ENCODE measurements at regions not wholly inside any gene's neighbourhood (a gene's known extent, or its start where the extent isn't known, plus 50 kb on each side); places are given as distances from the start of the nearest gene placed in this dataset.
"Not testable (repeated sequence)": the region's sequence is repeated elsewhere in the genome, so short reads cannot be mapped to it uniquely, and the experiment has no call there.

DNA sequence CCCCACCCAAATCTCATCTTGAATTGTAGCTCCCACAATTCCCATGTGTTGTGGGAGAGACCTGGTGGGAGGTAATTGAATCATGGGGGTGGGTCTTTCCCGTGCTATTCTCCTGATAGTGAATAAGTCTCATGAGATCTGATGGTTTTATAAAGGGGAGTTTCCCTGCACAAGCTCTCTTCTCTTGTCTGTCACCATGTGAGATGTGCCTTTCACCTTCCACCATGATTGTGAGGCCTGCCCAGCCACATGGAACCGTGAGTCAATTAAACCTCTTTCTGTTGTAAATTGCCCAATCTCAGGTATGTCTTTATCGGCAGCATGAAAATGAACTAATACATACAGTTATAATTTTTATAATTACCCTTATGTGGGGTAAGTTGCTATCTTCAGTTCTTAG is 952.3 kb upstream of the PCDH20 start:
- not testable (repeated sequence) for DNase-seq

DNA sequence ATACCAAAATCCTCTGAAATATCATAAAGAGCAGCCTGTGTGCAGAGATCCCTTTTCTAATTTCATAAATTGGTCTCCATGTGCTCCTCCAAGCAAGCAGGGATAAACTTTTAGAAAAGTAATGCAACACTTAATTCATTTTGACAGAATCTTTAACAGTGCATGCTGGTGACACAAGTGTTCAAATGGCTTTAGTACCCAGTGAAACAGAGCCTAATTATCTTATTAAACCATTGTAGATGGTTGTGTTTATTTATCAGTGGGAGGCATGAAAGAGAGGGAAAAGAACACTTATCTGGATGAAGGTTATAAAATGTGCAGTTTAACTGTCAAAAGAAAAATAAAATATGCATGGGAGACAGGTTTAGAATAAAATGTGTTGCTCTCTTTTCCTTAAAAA is 945.0 kb upstream of the PCDH20 start:
- DNase-seq: no peak

DNA sequence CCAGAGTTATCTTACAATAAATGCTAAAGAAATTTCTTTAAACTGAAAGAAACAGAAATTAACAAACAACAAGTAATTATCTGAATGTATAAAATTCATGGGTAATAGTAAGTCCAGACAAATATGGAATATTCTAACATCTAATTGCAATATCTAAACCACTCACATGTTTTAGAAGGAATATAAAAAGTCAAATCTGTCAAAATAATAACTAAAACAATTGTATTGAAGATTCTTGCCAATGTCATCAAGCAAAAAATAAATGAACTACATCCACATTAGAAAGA is 942.9 kb upstream of the PCDH20 start:
- no peak for DNase-seq

DNA sequence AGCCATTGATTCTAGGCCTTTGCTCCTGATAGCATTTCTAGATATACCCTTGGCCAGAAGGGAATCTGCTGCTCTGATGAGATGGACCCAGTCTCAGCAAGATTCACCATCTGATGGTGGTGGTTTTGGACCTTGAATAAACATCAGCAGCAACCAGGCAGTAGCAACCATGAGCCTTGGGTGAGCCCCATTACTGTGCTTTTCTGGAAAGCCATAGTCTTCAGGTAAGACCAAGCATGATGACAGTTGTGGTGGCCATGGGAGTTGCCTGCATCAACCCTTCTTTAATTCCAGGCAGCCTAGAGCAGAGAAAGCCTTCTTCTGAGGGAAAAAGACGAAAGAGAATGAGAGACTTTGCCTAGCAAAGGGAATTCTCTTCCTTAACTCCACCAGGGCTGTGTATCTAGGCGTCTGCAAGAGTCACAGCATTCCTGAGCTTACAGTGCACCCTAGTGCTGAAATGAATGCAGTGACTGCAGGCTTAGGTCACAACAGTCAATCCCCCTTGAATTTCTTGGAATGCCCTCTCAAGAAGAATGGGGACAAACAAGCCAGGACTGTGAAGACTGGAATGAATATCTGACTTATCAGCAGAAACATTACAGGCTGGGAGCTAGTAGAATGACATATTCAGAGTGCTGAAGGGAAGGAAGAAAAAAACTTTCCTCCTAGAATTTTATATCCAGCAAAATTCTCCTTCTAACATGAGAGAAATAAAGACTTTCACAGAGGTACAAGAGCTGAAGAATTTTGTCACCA is 942.4 kb upstream of the PCDH20 start:
- DNase-seq: no peak

GRCh38 chr13:62356977-62357376 is 941.3 kb upstream of the PCDH20 start:
- no peak for DNase-seq

- no peak for DNase-seq
These were observed 921.6 kb upstream of the PCDH20 start for GRCh38 chr13:62337109-62337880.

DNA sequence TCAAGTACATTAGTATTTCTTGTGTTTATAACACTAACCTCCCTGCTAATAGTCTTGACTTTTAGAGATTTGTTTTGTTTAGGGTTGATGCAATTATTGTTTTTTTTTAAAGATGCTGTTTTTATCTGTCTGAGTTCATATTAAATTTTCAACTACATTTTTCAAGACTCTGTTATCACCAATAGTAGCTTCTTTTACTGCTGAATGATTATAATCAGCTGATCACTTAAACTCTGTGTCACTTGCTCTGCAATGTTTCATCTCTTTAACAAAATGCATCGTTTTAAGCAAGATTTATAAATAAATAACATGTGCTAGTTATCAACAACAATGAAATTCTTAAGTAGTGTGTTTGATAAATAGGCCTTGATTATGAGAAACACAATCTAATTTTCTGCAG is 920.9 kb upstream of the PCDH20 start:
- DNase-seq: no peak

DNA sequence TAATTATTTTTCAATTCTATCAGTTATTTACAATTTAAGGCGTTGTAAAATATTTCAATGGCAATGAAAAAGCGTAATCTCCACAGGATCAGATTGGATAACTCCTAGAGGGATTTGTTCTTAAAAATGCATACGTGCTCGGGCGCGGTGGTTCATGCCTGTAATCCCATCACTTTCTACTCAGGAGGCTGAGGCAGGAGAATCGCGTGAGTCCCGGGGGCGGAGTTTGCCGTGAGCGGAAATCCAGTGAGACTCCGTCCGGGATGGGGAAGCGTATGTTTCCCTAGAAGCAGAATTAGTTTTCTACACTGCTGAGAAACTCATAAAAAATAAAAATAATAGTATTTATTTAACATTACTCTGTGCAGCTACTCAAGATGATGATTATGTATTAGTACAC is 917.8 kb upstream of the PCDH20 start:
- DNase-seq: no peak

DNA sequence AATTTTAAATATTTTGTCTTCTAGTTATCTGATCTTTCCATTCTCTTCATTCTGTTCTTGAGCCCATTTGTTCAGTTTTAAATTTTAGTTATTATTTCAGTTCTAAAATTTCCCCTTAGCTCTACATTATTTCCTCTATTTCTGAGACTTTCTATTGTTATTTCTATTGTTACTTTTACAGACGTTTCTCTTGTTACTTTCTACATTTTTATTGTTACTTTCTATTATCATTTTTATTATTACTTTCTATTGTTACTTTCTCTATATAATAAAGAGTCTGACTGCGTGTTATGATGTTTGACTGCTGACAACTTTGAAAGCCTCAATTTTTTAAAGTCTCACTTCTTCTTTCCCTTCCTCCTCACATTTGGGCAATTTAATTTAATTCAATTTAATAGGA is 915.7 kb upstream of the PCDH20 start:
- no peak for DNase-seq

DNA sequence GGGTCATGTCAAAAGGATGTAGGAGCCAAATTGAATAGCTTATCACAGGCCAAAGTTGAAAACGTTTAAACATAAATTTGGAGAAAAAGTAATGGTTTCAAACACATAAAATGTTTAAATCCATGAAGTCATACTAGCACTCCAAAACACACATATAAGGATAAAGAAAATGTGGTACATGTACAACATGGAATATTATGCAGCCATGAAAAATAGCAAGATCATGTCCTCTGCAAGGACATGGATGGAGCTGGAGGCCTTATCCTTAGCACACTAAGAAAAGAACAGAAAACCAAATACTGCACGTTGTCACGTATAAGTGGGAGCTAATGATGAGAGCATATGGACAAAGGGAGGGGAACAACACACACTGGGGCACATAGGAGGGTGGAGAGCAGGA is 911.7 kb upstream of the PCDH20 start:
- DNase-seq: no peak

- no peak for DNase-seq
These were observed 909.2 kb upstream of the PCDH20 start for GRCh38 chr13:62324842-62325241.

- DNase-seq: no peak
These were observed 906.2 kb upstream of the PCDH20 start for GRCh38 chr13:62321895-62322294.

DNA sequence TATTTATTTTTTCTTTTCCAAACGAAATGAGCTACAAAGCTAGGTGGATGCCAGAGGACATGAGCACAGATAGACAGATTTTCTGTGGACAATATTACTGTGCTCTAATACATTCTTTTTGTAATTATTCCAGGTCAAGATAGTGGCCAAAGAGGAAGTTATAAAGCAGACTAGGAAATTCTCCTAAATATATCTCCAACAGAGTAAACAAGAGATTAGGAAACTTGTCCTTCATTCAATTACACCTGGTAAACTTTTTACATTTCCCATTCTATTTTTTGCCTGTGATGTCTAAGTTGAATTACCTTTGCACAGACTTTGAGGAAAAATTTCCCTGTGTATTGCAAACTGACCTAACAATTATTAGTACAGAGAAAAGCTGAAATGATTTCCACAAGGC is 905.5 kb upstream of the PCDH20 start:
- DNase-seq: no peak

- no peak for DNase-seq
These were observed 904.8 kb upstream of the PCDH20 start for GRCh38 chr13:62320129-62321108.

DNA sequence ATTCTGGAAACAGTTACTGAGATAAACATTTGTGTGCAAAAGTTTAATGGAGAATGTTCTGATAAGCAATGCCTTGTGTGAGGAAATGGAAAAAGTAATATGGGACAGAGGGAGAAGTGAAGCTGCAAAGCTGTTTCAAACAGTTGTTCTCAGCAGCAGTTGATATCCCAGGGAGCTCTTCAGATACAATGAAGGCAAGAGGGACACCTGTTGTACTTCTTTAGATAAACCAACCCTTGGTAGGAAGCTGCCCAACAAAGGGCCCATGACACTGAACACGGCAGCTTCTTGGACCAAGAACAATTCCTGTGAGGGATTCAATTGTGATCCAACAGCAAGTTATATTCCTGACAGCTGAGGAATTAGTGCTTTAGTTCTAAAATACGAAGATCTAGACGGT is 894.3 kb upstream of the PCDH20 start:
- no peak for DNase-seq

- DNase-seq: no peak
These were observed 890.1 kb upstream of the PCDH20 start for GRCh38 chr13:62305756-62306155.

DNA sequence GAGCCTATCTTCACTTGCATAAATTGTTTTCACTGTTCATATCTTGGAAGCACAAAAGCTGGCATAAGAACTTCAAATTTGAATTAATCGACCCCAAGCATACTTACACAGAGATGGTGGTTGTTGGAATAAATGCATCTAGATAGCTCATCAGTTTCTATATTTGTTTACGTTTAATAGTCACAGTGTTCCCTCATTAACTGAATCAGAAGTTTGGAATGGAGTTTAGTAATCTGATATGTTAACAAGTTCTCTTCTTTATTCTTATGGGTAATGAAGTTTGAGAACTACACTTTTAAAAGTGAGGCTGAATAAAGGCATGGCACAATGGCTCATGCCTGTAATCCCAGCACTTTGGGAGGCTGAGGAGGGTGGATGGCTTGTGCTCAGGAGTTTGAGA is 886.7 kb upstream of the PCDH20 start:
- no peak for DNase-seq

DNA sequence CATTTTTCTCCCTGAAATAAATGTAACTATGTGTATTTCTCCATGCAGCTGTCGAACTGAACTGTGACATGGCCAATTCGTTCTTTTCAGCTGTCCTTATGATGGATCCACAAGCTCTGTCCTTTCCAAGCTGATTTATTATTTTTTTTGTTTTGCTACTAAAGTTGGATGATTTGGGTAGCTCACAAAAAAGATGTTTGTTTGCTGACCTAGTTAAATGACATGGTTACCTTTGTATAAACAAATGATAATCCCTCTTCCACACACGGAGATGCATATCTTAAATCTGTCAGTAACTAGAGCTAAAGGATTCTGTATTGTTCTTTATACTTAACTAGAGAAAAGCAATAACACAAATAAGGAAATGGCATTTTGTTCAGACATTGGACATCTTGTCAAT is 884.3 kb upstream of the PCDH20 start:
- no peak for DNase-seq

- DNase-seq: no peak
These were observed 881.2 kb upstream of the PCDH20 start for GRCh38 chr13:62296812-62297211.

- no peak for DNase-seq
These were observed 878.6 kb upstream of the PCDH20 start for GRCh38 chr13:62294244-62294643.

GRCh38 chr13:62292714-62293480 is 877.2 kb upstream of the PCDH20 start:
- no peak for DNase-seq

DNA sequence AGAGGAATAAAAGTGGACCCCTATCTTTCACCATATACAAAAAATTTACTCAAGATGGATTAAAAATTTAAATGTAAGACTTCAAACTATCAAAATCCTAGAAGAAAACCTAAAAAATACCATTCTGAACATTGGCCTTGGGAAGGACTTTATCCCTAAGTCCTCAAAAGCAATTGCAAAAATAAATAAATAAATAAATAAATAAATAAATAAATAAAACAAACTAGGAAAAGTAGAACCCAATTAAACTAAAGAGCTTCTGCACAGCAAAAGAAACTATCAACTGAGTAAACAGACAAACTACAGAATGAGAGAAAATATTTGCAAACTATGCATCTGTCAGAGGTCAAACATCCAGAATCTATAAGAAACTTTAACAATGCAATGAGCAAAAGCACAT is 874.9 kb upstream of the PCDH20 start:
- DNase-seq: no peak

GRCh38 chr13:62287764-62288163 is 872.1 kb upstream of the PCDH20 start:
- no peak for DNase-seq
